B cell (primary cell): ENCODE measurements at regions not wholly inside any gene's neighbourhood (a gene's known extent, or its start where the extent isn't known, plus 50 kb on each side); places are given as distances from the start of the nearest gene placed in this dataset.

Experiments
- CTCF ChIP-seq: fragments of 200-600 bp; IDR thresholded peaks from one replicate; pipeline ENCODE4 v1.8.0; 2022; ENCODE audit warnings: antibody characterized with exemption, mild to moderate bottlenecking
- EZH2 ChIP-seq: IDR thresholded peaks from 2 replicates; pipeline ENCODE4 v1.6.1; 2012; ENCODE audit warnings: borderline replicate concordance, low read depth, mild to moderate bottlenecking, moderate library complexity, low read length; ENCODE audit not compliant: insufficient read depth, poor library complexity, severe bottlenecking

GRCh38 chr11:70651031-70651430, 252.7 kb downstream of the CTTN start:
- TF ChIP-seq CTCF (no peak), EZH2 (no peak)
